IMR-90 (cell line): ENCODE measurements at regions not wholly inside any gene's neighbourhood (a gene's known extent, or its start where the extent isn't known, plus 50 kb on each side); places are given as distances from the start of the nearest gene placed in this dataset.

Experiments
- BHLHE40 ChIP-seq: fragments of 150-350 bp; IDR thresholded peaks from 2 replicates; pipeline ENCODE4 v1.6.1; 2016; ENCODE audit warnings: mild to moderate bottlenecking, low read depth, low read length
- CHD1 ChIP-seq: IDR thresholded peaks from 2 replicates; pipeline ENCODE4 v1.6.1; 2012; ENCODE audit warnings: low read depth, low read length, improper control_type of control experiment
- CTCF ChIP-seq: conservative IDR thresholded peaks from 2 replicates; pipeline ENCODE4 v1.5.1; 2012; ENCODE audit warnings: mild to moderate bottlenecking, low read depth, low read length, improper control_type of control experiment
- FOS ChIP-seq: fragments of 150-350 bp; IDR thresholded peaks from 2 replicates; pipeline ENCODE4 v1.6.1; 2016; ENCODE audit warnings: low read depth, low read length
- MAZ ChIP-seq: IDR thresholded peaks from 2 replicates; pipeline ENCODE4 v1.6.1; 2012; ENCODE audit warnings: low read depth, mild to moderate bottlenecking, low read length, improper control_type of control experiment, moderate library complexity, borderline replicate concordance
- MXI1 ChIP-seq: IDR thresholded peaks from 2 replicates; pipeline ENCODE4 v1.6.1; 2012; ENCODE audit warnings: low read depth, mild to moderate bottlenecking, low read length, moderate library complexity, borderline replicate concordance
- POLR2A ChIP-seq: IDR thresholded peaks from 2 replicates; pipeline ENCODE4 v1.6.1; 2012; ENCODE audit warnings: mild to moderate bottlenecking, low read depth, low read length
- SMC3 ChIP-seq: fragments of 150-350 bp; IDR thresholded peaks from 2 replicates; pipeline ENCODE4 v1.6.1; 2016; ENCODE audit warnings: low read depth, mild to moderate bottlenecking, antibody characterized with exemption, low read length, moderate library complexity

- TF ChIP-seq CHD1 (no peak), CTCF (peak; percentile 23; the same call in 1 of the 2 replicates), SMC3 (no peak), POLR2A (no peak), MXI1 (no peak), MAZ (no peak), FOS (no peak), BHLHE40 (no peak)
These were observed 62.3 kb downstream of the RTL9 start for GRCh38 chrX:110420771-110421499.
